Left lung (tissue), 4 donors: ENCODE measurements at regions not wholly inside any gene's neighbourhood (a gene's known extent, or its start where the extent isn't known, plus 50 kb on each side); places are given as distances from the start of the nearest gene placed in this dataset.

Experiments used
- ATAC-seq: fragments of 200-7000 bp; cut with Tn5 transposase; one replicate; pipeline ENCODE4 v1.9.1; 2020; ENCODE audit warnings: moderate library complexity
- DNase-seq, 4 donors: peaks; one replicate each; pipeline ENCODE4 v3.0.0-alpha.2; 2013 to 2020
- H3K27ac ChIP-seq, 2 donors: fragments of 200-600 bp; sonication (generic) in 1 of 2; one replicate each; pipeline versions ENCODE4 v1.5.0 to v1.8.0; 2020 to 2021
- H3K27me3 ChIP-seq, 2 donors: fragments of 200-600 bp; sonication (generic) in 1 of 2; one replicate each; pipeline versions ENCODE4 v1.5.0 to v1.8.0; 2020 to 2021
- H3K36me3 ChIP-seq, 2 donors: fragments of 200-600 bp; sonication (generic) in 1 of 2; one replicate each; pipeline versions ENCODE4 v1.5.0 to v1.8.0; 2020 to 2021
- H3K4me1 ChIP-seq, 2 donors: fragments of 200-600 bp; one replicate each; pipeline ENCODE4 v1.8.0; 2021
- H3K4me3 ChIP-seq, 2 donors: fragments of 200-600 bp; sonication (generic) in 1 of 2; one replicate each; pipeline versions ENCODE4 v1.5.0 to v1.8.0; 2020 to 2021; ENCODE audit warnings: mild to moderate bottlenecking in 1 of 2
- H3K9me3 ChIP-seq, 2 donors: fragments of 200-600 bp; sonication (generic) in 1 of 2; one replicate each; pipeline versions ENCODE4 v1.5.0 to v1.8.0; 2020 to 2021
- CTCF ChIP-seq, 2 donors: fragments of 200-600 bp; sonication (generic) in 1 of 2; IDR thresholded peaks; one replicate each; pipeline versions ENCODE4 v1.5.0 to v1.8.0; 2021; ENCODE audit warnings: antibody characterized with exemption in 2 of 2
- intact Hi-C, 2 donors: fragments of 100-400 bp; cut with DNase I; formaldehyde crosslinking; loops; one replicate each; pipeline versions ENCODE4 v1.11.2 to v1.14.2; 2022
- donor health status: DM: no; HTN: yes; CAD: no.
- donor health status: DM: no; HTN: no; CAD: no.

GRCh38 chr1:198947456-198947855 lies 308.6 kb downstream of the PTPRC start:
- H3K4me1 ChIP-seq, result no peaks in the 10 kb centered on the region
- no peak overlapping the region for H3K27ac ChIP-seq
- no peaks in the 10 kb centered on the region for H3K36me3 ChIP-seq
- H3K9me3 ChIP-seq, result no peaks in the 10 kb centered on the region
- H3K27me3 ChIP-seq, result no peaks in the 10 kb centered on the region
- intact Hi-C loops, result no loop called here
- no peak for DNase-seq
- ATAC-seq, result no peak
- TF ChIP-seq CTCF (IDR thresholded peaks at IDR 0.05), result no peak
- no peak overlapping the region for H3K4me3 ChIP-seq

GRCh38 chr1:198948895-198949659 lies 310.2 kb downstream of the PTPRC start:
- DNase-seq, result peak in 1 of 4 donors; percentile 71
- no peak overlapping the region for H3K4me3 ChIP-seq
- H3K9me3 ChIP-seq, result no peaks in the 10 kb centered on the region
- TF ChIP-seq CTCF (IDR thresholded peaks at IDR 0.05), result no peak
- ATAC-seq, result no peak
- H3K27me3 ChIP-seq, result no peaks in the 10 kb centered on the region
- intact Hi-C loops, result no loop called here
- no peaks in the 10 kb centered on the region for H3K36me3 ChIP-seq
- no peak overlapping the region for H3K27ac ChIP-seq
- no peaks in the 10 kb centered on the region for H3K4me1 ChIP-seq

- ATAC-seq, result no peak
These were observed 311.2 kb downstream of the PTPRC start for GRCh38 chr1:198950036-198950435.

GRCh38 chr1:198955085-198955484 lies 316.2 kb downstream of the PTPRC start:
- DNase-seq, result no peak
- Histone ChIP-seq H3K27me3 (no peaks in the 10 kb centered on the region), H3K9me3 (peaks cover 0 to 6% of the 10 kb centered on the region in 2 donors), H3K36me3 (no peaks in the 10 kb centered on the region), H3K27ac (no peak overlapping the region), H3K4me3 (no peak overlapping the region), H3K4me1 (no peaks in the 10 kb centered on the region)
- TF ChIP-seq CTCF (IDR thresholded peaks at IDR 0.05), result no peak
- ATAC-seq, result no peak
- intact Hi-C loops, result no loop called here

More at GRCh38 chr1:198950036-198950435, 311.2 kb downstream of the PTPRC start:
- no peak overlapping the region for H3K27ac ChIP-seq
- H3K27me3 ChIP-seq, result no peaks in the 10 kb centered on the region
- H3K9me3 ChIP-seq, result peaks cover 0 to under 1% of the 10 kb centered on the region in 2 donors
- intact Hi-C loops, result no loop called here
- no peak for DNase-seq
- no peaks in the 10 kb centered on the region for H3K36me3 ChIP-seq
- TF ChIP-seq CTCF (IDR thresholded peaks at IDR 0.05), result no peak
- H3K4me1 ChIP-seq, result no peaks in the 10 kb centered on the region
- no peak overlapping the region for H3K4me3 ChIP-seq

- no peak for DNase-seq
- intact Hi-C loops, result no loop called here
- Histone ChIP-seq H3K4me3 (no peak overlapping the region), H3K4me1 (no peaks in the 10 kb centered on the region), H3K9me3 (peaks cover 0 to 6% of the 10 kb centered on the region in 2 donors), H3K36me3 (no peaks in the 10 kb centered on the region), H3K27me3 (no peaks in the 10 kb centered on the region), H3K27ac (no peak overlapping the region)
- ATAC-seq, result no peak
- TF ChIP-seq CTCF (IDR thresholded peaks at IDR 0.05), result no peak
These were observed 318.2 kb downstream of the PTPRC start for GRCh38 chr1:198957044-198957443.
